IMR-90 (cell line): ENCODE measurements at regions not wholly inside any gene's neighbourhood (a gene's known extent, or its start where the extent isn't known, plus 50 kb on each side); places are given as distances from the start of the nearest gene placed in this dataset.

Source experiments
- ATAC-seq: fragments of 200-7000 bp; cut with Tn5 transposase; 2 replicates; pipeline ENCODE4 v1.9.1; 2020; ENCODE audit warnings: low read depth, mild to moderate bottlenecking, moderate library complexity
- BruUV-seq: library from RNA; stranded (reverse); fragments of 400-500 nt; replicated peaks from 2 replicates; lab custom pipeline; 2021; lab: Mats Ljungman, UMichigan
- CTCF ChIA-PET: fragments of 300-600 bp; formaldehyde crosslinking; extraction: SDS; loops from one replicate; lab custom pipeline; 2021; ENCODE audit warnings: antibody characterized with exemption; lab: Yijun Ruan, JAX
- POLR2A ChIA-PET: fragments of 300-600 bp; sonication (Branson Sonifier 250); formaldehyde crosslinking; loops from one replicate; lab custom pipeline; 2022; ENCODE audit warnings: antibody characterized with exemption; ENCODE audit not compliant: unreplicated experiment; lab: Charles Lee
- DNase-seq: peaks from one replicate; pipeline ENCODE4 v3.0.0; 2013
- H2AFZ ChIP-seq: replicated peaks from 2 replicates; pipeline ENCODE3; 2013; ENCODE audit warnings: low read length, mild to moderate bottlenecking; ENCODE audit not compliant: poor library complexity
- H2AK5ac ChIP-seq: 2 replicates; pipeline ENCODE4 v1.6.1; 2013; ENCODE audit warnings: low read depth, low read length, inconsistent platforms
- H2AK9ac ChIP-seq: replicated peaks from 2 replicates; pipeline ENCODE3; 2013; ENCODE audit warnings: mild to moderate bottlenecking, low read depth, low read length, moderate library complexity; ENCODE audit not compliant: poor library complexity
- H2BK120ac ChIP-seq: 2 replicates; pipeline ENCODE4 v1.6.1; 2013; ENCODE audit warnings: low read depth, low read length, inconsistent platforms
- H2BK15ac ChIP-seq: 3 replicates; pipeline ENCODE4 v1.6.1; 2013; ENCODE audit warnings: low read depth, low read length, inconsistent platforms
- H2BK20ac ChIP-seq: 2 replicates; pipeline ENCODE4 v1.6.1; 2013; ENCODE audit warnings: low read depth, mild to moderate bottlenecking, inconsistent platforms, low read length, moderate library complexity
- H2BK5ac ChIP-seq: 2 replicates; pipeline ENCODE4 v1.6.1; 2013; ENCODE audit warnings: mild to moderate bottlenecking, low read depth, low read length, inconsistent platforms; ENCODE audit not compliant: poor library complexity, severe bottlenecking
- H3K14ac ChIP-seq: replicated peaks from 2 replicates; pipeline ENCODE4 v1.6.1; 2013; ENCODE audit warnings: low read depth, low read length, inconsistent platforms
- H3K18ac ChIP-seq: 2 replicates; pipeline ENCODE4 v1.6.1; 2013; ENCODE audit warnings: low read depth, low read length, control low read depth
- H3K23ac ChIP-seq: 2 replicates; pipeline ENCODE4 v1.6.1; 2013; ENCODE audit warnings: low read depth, low read length, inconsistent platforms
- H3K27ac ChIP-seq: 2 replicates; pipeline ENCODE4 v1.5.1; 2013; ENCODE audit warnings: mild to moderate bottlenecking, control low read depth, low read length; ENCODE audit not compliant: insufficient read depth
- H3K27me3 ChIP-seq: 2 replicates; pipeline ENCODE4 v1.6.1; 2013; ENCODE audit warnings: low read length; ENCODE audit not compliant: control insufficient read depth, insufficient read depth
- H3K36me3 ChIP-seq: 2 replicates; pipeline ENCODE4 v1.6.1; 2013; ENCODE audit warnings: low read length, mixed read lengths; ENCODE audit not compliant: control insufficient read depth, insufficient read depth
- H3K4ac ChIP-seq: 2 replicates; pipeline ENCODE4 v1.6.1; 2013; ENCODE audit warnings: low read depth, low read length, inconsistent platforms
- H3K4me1 ChIP-seq: 2 replicates; pipeline ENCODE4 v1.6.1; 2013; ENCODE audit warnings: low read length, mixed read lengths; ENCODE audit not compliant: control insufficient read depth, insufficient read depth
- H3K4me2 ChIP-seq: 2 replicates; pipeline ENCODE4 v1.6.1; 2013; ENCODE audit warnings: low read depth, mild to moderate bottlenecking, control low read depth, low read length, moderate library complexity
- H3K4me3 ChIP-seq: 2 replicates; pipeline ENCODE4 v1.5.1; 2013; ENCODE audit warnings: low read depth, mild to moderate bottlenecking, control low read depth, low read length, moderate library complexity; ENCODE audit not compliant: insufficient read depth
- H3K56ac ChIP-seq: 2 replicates; pipeline ENCODE4 v1.6.1; 2013; ENCODE audit warnings: low read length, inconsistent platforms; ENCODE audit not compliant: insufficient read depth; ENCODE audit errors: extremely low read depth
- H3K79me1 ChIP-seq, 2 experiments: 2 replicates each; pipeline ENCODE4 v1.6.1; 2013; ENCODE audit warnings: low read length in 2 of 2, inconsistent platforms in 1 of 2, low read depth in 1 of 2
- H3K9ac ChIP-seq: 2 replicates; pipeline ENCODE4 v1.6.1; 2013; ENCODE audit warnings: low read depth, low read length, control low read depth
- H3K9me1 ChIP-seq: 2 replicates; pipeline ENCODE4 v1.6.1; 2013; ENCODE audit warnings: low read length, inconsistent platforms; ENCODE audit not compliant: insufficient read depth
- H3K9me3 ChIP-seq: 2 replicates; pipeline ENCODE4 v1.6.1; 2013; ENCODE audit warnings: low read length; ENCODE audit not compliant: control insufficient read depth, insufficient read depth
- H4K20me1 ChIP-seq: 2 replicates; pipeline ENCODE4 v1.6.1; 2013; ENCODE audit warnings: low read length, inconsistent platforms; ENCODE audit not compliant: insufficient read depth
- H4K5ac ChIP-seq: 2 replicates; pipeline ENCODE4 v1.6.1; 2013; ENCODE audit warnings: mild to moderate bottlenecking, low read depth, low read length, control low read depth
- H4K8ac ChIP-seq, 2 experiments: 2 replicates each; pipeline ENCODE4 v1.6.1; 2013; ENCODE audit warnings: low read depth in 2 of 2, low read length in 2 of 2, control low read depth in 1 of 2, inconsistent platforms in 1 of 2
- H4K91ac ChIP-seq: 2 replicates; pipeline ENCODE4 v1.6.1; 2013; ENCODE audit warnings: low read depth, low read length, inconsistent platforms; ENCODE audit not compliant: insufficient read depth
- MXI1 ChIP-seq: IDR thresholded peaks from 2 replicates; pipeline ENCODE4 v1.6.1; 2012; ENCODE audit warnings: low read depth, mild to moderate bottlenecking, low read length, moderate library complexity, borderline replicate concordance
- POLR2A ChIP-seq: IDR thresholded peaks from 2 replicates; pipeline ENCODE4 v1.6.1; 2012; ENCODE audit warnings: mild to moderate bottlenecking, low read depth, low read length
- RFX5 ChIP-seq: IDR thresholded peaks from 2 replicates; pipeline ENCODE4 v1.8.0; 2012; ENCODE audit warnings: low read depth, mild to moderate bottlenecking, low read length, moderate library complexity
- WGBS, 2 experiments: methylation state at CpG; one replicate each; pipeline versions ENCODE4 v1.1.5 to v1.1.7; 2013; ENCODE audit warnings: missing lambda C conversion rate in 2 of 2; ENCODE audit not compliant: insufficient read length in 1 of 2; ENCODE audit errors: extremely low coverage in 2 of 2; 5-methylcytosine and 5-hydroxymethylcytosine counted together
- dilution Hi-C: fragments of 300-500 bp; cut with HindIII; formaldehyde crosslinking; loops from one replicate; pipeline ENCODE4 v1.14.3; 2018; ENCODE audit warnings: low sequenced_read_pairs; ENCODE audit not compliant: unreplicated experiment
- in situ Hi-C: fragments of 300-500 bp; cut with MboI; formaldehyde crosslinking; loops from 3 replicates; pipeline ENCODE4 v1.14.3; 2019; ENCODE audit warnings: low sequenced_read_pairs, inconsistent platforms, mixed read lengths
- intact Hi-C: fragments of 100-400 bp; cut with micrococcal nuclease; formaldehyde crosslinking; loops from 2 replicates; pipeline ENCODE4 v1.10.0; 2022

GRCh38 chr1:38728585-38728908 is 131.0 kb downstream of the RRAGC start:
- Histone ChIP-seq H4K8ac (no peak overlapping the region), H2BK5ac (no peak overlapping the region), H2AK9ac (no peak overlapping the region), H3K23ac (no peak overlapping the region), H3K36me3 (no peaks in the 10 kb centered on the region), H4K20me1 (no peaks in the 10 kb centered on the region), H3K4me1 (no peaks in the 10 kb centered on the region), H3K27me3 (peaks cover 2% of the 10 kb centered on the region; the same call in 1 of the 2 replicates), H3K4ac (no peak overlapping the region), H3K9ac (no peak overlapping the region), H2BK120ac (no peak overlapping the region), H2BK15ac (no peak overlapping the region), H3K4me3 (no peak overlapping the region), H3K79me1 (no peaks in the 10 kb centered on the region), H3K56ac (no peak overlapping the region), H3K9me3 (no peaks in the 10 kb centered on the region), H2AFZ (no peak overlapping the region), H3K18ac (no peak overlapping the region), H3K14ac (no peak overlapping the region), H4K5ac (no peak overlapping the region), H2BK20ac (no peak overlapping the region), H2AK5ac (no peak overlapping the region), H4K91ac (no peak overlapping the region), H3K4me2 (no peak overlapping the region), H3K27ac (no peak overlapping the region), H3K9me1 (no peaks in the 10 kb centered on the region)
- TF ChIP-seq POLR2A: no peak
- no peak for TF ChIP-seq MXI1
- TF ChIP-seq RFX5: no peak
- dilution Hi-C loops (no loop called here), in situ Hi-C loops (no loop called here), intact Hi-C loops (no loop called here)
- POLR2A ChIA-PET: no interaction called here
- CTCF ChIA-PET: no interaction called here
- no TSS peak for BruUV-seq
- no CpG with 5 or more reads among the region's 1 CpG for WGBS, 2 experiments
- no peak for DNase-seq
- 0 out of 2 replicates have a peak, but pooled peaks have one; percentile 14 for ATAC-seq
